Gastrocnemius medialis (tissue), 4 donors: ENCODE measurements at regions not wholly inside any gene's neighbourhood (a gene's known extent, or its start where the extent isn't known, plus 50 kb on each side); places are given as distances from the start of the nearest gene placed in this dataset.

Experiments
- CTCF ChIP-seq, 5 experiments: fragments of 450-650 bp in 3 of 5; fragments of 200-600 bp in 2 of 5; sonication (generic) in 2 of 5; IDR thresholded peaks in 4 of 5; conservative IDR thresholded peaks in 1 of 5; 1 replicate in 4 of 5; 2 replicates in 1 of 5; pipeline ENCODE4 v1.5.1; 2016 to 2019; ENCODE audit warnings: antibody characterized with exemption in 5 of 5, mild to moderate bottlenecking in 3 of 5, moderate library complexity in 3 of 5
- POLR2A ChIP-seq, 2 donors: fragments of 450-650 bp; IDR thresholded peaks; one replicate each; pipeline ENCODE4 v1.6.1; 2017; ENCODE audit warnings: antibody characterized with exemption in 2 of 2, mild to moderate bottlenecking in 2 of 2, moderate library complexity in 2 of 2

DNA sequence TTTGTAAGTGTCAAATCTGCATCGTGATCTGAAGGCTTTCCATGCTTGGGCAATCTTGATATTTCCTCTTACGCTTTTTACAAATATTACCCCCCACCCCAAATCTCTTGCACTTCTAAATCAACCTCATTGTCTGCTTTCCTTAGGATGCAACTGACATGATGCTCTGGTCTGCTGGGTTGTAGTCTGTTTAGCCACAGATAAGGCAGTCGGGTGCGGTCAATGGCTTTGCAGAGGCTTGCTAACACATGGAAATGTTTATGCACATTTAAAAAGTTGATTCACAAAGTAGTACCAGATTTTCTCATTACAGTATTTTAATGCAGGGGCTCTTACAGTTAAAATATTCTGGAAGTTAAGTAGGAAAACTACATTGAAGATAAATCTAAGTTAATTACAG is 172.5 kb downstream of the BAMBI start:
- TF ChIP-seq CTCF (IDR thresholded peaks at IDR 0.05 in 4 of 5, conservative IDR thresholded peaks at IDR 0.05 in 1 of 5) (no peak), POLR2A (IDR thresholded peaks at IDR 0.05) (no peak)
